ENCODE measurements at regions not wholly inside any gene's neighbourhood (a gene's known extent, or its start where the extent isn't known, plus 50 kb on each side); places are given as distances from the start of the nearest gene placed in this dataset.

DNA sequence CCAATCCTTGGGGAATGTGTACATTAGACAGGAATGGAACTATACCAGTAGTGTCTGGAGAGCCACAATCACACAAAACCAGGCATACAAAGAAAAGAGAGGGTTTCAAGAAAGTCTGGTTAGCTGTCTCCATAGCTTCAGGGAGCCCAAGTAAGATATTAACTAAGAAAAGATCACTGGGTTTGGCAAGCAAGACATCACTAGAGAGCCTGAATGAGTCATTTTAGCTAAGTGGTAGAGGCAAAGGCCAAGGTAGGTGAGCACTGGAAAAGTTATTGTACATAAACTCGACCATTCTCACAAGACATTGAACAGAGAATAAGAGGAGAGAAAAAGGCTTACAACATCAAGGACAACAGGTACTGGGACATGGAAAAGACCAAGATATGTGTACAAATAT, 143.8 kb upstream of the ARL4C start:
- no peak for DNase-seq (ENCODE audit: low read depth)

GRCh38 chr2:234638966-234639365, 142.1 kb upstream of the ARL4C start:
- DNase-seq (ENCODE audit: low read depth) = no peak

- no peak for DNase-seq (ENCODE audit: low read depth)
Observed at GRCh38 chr2:234635284-234635683, 138.4 kb upstream of the ARL4C start.

DNA sequence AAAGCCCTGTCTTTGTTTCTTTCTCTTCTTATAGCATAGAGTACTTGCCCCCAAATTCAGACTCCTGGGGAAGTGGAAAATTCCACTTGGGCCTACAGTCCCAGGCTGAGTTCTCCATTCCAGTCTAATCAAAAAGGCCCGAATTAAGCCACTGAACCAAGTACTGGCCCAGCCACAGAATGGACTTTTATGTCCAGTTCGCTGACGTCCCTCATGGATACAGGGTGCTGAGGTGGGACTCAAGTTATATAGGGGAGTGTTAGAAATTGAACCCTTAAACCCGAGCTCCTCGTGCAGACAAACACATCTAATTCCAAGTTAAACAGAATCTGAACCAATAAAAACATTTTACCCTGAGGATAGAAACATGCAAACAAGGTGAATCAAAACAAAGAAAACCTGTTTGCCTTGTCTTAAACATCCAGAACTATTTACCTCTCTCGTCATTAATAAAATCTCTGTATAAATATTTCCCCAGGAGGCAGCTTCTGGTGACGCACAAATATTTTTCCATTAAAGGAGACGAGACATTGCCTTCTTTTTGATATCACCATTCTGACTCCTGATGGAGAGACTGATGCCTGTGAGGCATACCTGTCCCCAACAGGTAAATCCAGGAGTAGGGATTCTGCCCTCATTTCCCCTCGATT, 136.8 kb upstream of the ARL4C start:
- DNase-seq (ENCODE audit: low read depth) = no peak

DNA sequence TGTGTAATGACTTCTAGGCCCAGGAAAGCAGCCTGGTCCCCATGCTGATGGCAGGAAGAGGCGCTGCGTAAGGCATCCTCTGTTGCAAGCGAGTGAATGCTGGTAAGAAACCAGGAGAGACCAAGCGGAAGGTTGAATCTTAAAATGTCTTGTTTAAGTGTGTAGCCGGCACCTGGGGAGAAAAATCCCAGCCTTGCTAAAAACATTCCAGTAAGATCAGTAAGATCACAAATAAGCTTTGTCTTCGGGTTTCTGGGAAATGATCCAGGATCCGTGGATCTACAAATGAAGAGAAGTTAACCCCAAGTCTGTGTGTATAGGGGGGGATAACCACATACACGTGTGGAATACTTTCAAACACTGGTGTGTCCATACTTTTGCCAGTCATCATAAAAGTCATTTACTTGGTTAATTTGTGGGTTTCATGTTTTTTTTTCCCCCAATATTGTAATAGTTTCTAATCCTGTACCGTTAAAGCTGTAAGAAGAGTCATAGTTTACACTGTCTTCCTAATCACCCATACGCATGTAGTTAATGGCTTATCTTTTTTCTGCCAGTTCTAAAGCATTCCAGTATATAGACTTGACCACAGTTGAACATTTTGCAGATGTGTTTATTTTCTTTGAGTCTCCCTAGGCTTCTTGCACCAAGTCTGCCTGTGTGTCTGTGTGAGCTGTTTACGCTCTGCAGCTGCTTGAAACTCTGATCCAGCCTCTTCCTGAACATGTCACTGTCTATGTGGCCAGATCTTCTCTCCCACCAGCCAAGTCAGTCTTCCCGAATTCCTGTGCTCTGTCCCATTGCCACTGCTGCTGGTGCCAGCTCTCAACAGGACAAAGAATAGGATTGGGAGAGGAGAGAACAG, 135.9 kb upstream of the ARL4C start:
- no peak for DNase-seq (ENCODE audit: low read depth)

DNA sequence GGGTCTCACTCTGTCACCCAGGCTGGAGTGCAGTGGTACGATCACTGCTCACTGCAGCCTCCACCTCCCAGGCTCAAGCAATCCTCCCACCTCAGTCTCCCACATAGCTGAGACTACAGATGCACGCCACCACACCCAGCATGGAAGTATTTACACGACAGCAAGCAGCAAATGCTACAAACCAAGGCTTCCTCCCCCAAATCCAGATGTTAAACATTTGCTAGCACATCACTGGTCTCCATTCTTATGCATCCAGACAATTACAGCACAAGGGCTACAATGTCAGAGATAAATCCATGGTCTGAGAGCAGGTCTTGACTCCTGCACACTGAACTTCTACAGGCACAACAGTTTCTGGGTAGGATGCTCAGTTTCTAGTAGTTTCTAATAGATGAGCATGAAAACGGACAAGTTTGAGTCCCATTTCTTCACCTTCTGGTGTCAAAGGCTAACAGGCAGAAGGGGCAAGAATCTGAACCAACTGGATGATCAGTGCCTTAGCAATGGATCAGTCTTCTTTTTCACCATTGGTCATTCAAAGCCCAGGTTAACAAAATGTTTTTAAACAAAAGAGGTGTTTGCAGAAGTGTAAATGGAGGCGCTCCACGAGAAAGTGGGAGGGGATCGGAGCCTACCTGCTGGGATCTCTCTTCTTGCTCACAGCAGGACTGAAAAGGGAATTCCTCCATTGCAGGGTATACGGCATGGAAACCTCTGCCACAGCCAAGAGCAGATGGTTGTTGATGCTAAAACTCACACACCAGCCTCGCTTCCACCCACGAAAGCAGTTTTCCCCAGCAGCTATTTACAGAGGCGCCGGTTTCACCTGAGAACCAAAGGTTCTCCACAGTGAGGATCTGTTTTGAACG, 135.0 kb upstream of the ARL4C start:
- DNase-seq (ENCODE audit: low read depth) = no peak

DNA sequence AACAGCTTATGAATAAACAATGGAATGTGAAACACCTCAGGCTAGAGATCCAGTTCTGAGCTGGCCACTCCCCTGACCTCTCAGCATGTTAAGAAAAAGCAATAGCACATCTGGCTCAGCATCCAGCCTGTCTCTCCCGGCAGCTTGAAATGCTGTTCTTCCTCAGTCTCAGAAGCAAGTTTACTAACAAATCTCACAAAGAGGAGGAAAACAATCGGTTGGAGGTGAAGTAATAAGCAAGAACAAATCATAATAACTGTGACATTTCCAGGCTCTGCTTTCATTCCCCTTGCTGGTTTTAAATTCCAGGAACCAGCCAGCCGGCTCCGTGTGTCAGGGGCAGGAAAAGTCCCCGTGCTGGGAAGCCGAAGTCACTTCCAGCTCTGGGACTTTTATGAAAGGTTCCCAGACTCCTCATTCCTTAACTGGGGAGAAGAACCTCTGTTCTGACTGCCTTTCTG, 133.9 kb upstream of the ARL4C start:
- no peak for DNase-seq (ENCODE audit: low read depth)

- no peak for DNase-seq (ENCODE audit: low read depth)
Observed at GRCh38 chr2:234629596-234629995, 132.7 kb upstream of the ARL4C start.

DNA sequence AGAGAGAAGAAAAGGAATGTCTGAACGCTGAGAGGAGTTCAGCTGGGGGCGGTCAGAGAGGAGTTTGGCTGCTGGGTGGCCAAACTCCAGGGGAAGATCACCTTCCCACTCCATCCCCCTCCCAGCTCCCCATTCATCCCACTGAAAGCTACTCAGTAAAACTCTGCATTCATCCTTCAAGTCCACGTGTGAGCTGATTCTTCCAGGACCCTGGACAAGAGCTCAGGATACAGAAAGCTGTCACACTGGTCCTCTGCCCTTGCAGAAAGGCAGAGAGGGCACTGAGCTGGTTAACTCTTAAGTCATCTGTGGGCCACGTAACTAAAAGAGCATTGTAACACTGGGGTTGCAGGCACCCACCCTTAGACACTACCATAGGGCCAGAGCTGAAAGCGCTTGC, 132.1 kb upstream of the ARL4C start:
- no peak for DNase-seq (ENCODE audit: low read depth)

- DNase-seq (ENCODE audit: low read depth) = no peak
Observed at GRCh38 chr2:234627308-234627707, 130.4 kb upstream of the ARL4C start.

- DNase-seq (ENCODE audit: low read depth) = no peak
Observed at GRCh38 chr2:234626566-234627130, 129.8 kb upstream of the ARL4C start.

- no peak for DNase-seq (ENCODE audit: low read depth)
Observed at GRCh38 chr2:234625626-234626250, 128.9 kb upstream of the ARL4C start.

GRCh38 chr2:234623521-234623991, 126.7 kb upstream of the ARL4C start:
- no peak for DNase-seq (ENCODE audit: low read depth)

DNA sequence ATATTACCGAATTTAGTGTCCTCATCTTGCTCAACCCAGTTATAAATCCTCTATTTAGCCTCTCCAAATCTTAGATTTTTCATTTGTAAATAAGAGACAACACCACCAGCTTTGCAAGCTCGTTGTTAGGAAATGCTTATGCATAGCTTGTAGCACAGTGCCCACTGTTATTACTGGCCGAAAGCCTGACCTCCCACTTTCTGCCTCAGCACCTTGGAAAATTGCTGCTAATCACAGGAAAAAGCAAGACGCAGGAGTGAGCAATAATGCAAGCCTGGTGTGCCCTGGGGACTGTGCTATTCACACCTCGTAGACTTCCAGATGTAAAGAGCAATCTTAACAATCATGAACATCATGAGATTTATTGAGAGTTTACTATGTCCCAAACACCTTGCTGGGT, 124.2 kb upstream of the ARL4C start:
- DNase-seq (ENCODE audit: low read depth) = no peak

DNA sequence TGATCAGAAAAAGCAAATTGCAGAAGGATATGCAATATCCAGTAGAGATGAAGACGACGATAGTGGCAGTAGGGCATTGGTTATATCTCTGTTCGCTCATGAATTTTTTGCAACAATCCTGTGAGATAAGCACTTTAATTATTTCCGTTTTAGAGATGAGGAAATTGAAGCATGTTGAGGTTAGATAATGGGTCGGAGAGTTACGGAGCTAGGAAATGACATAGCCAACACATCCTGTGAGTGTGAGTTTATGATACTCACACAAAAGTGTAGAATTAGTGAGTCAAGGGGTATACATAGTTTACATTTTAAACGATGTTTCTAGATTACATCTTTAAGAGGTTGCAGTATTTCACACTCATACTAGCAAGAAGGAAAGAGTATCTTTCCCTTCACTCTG, 123.1 kb upstream of the ARL4C start:
- no peak for DNase-seq (ENCODE audit: low read depth)

DNA sequence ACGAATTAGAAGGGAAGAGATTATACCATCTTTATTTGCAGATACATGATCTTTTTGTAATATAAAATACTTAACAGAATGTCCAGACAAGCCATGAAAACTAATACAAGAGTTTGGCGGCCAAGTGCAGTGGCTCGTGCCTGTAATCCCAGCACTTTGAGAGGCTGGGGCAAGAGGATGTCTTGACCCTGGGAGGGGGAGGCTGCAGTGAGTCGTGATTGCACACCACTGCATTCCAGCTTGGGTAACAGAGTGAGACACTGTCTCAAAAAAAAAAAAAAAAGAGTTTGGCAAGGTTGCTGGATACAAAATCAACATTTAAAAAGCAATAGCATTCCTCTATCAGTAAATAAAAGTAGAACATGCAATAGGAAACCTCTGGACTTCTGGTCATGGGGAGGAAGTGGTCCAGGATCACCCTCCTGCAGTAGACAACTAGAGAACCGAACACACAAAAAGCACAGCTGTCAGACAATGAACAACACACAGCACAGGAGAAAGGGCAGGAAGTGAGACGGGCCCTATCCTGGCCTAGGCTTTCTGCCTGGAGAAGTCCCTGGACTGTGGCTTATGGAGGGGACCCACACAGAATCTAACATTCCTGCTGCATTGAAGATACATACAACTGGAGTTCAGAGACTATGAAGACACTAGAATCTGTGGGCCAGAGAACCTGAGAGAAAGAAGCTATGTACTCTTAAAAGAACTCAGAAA, 118.9 kb upstream of the ARL4C start:
- DNase-seq (ENCODE audit: low read depth) = no peak

GRCh38 chr2:234611209-234611608, 114.3 kb upstream of the ARL4C start:
- no peak for DNase-seq (ENCODE audit: low read depth)

- no peak for DNase-seq (ENCODE audit: low read depth)
Observed at GRCh38 chr2:234608946-234609345, 112.1 kb upstream of the ARL4C start.

GRCh38 chr2:234607691-234608090, 110.8 kb upstream of the ARL4C start:
- no peak for DNase-seq (ENCODE audit: low read depth)

- no peak for DNase-seq (ENCODE audit: low read depth)
Observed at GRCh38 chr2:234606896-234607295, 110.0 kb upstream of the ARL4C start.

DNA sequence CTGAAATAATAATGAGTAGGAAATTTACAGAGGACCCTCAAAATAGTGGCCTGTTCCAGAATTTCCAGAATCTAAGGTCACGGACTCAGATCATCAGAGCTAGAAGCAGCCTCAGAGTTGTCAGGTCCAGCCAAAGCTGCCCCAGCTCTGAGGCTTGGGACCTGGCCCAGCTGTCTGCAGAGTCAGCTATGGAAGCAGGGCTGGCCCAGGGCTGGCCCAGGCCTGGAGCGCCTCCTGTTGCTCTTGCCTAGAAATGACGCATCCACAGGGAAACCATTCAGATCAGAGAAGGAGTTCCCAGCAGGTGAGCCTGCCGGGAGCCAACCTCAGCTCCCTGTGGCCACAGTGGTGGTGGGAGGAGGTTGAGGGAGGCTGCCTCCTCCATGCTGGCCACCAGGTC, 106.7 kb upstream of the ARL4C start:
- no peak for DNase-seq (ENCODE audit: low read depth)

Measured in HS-27A (cell line).